Ishikawa (cell line): ENCODE measurements at regions not wholly inside any gene's neighbourhood (a gene's known extent, or its start where the extent isn't known, plus 50 kb on each side); places are given as distances from the start of the nearest gene placed in this dataset.

ENCODE experiments used
- CEBPB ChIP-seq: IDR thresholded peaks from 2 replicates; pipeline ENCODE4 v1.6.1; 2012
- CREB1 ChIP-seq: IDR thresholded peaks from 2 replicates; pipeline ENCODE4 v1.6.1; 2012; ENCODE audit warnings: low read depth
- EGR1 ChIP-seq: IDR thresholded peaks from 2 replicates; pipeline ENCODE4 v1.6.1; 2012
- EP300 ChIP-seq: IDR thresholded peaks from 2 replicates; pipeline ENCODE4 v1.6.1; 2012; ENCODE audit warnings: borderline replicate concordance
- FOXM1 ChIP-seq: IDR thresholded peaks from 2 replicates; pipeline ENCODE4 v1.6.1; 2012; ENCODE audit warnings: low read depth, borderline replicate concordance
- NFIC ChIP-seq: IDR thresholded peaks from 2 replicates; pipeline ENCODE4 v1.6.1; 2012
- RAD21 ChIP-seq: IDR thresholded peaks from 2 replicates; pipeline ENCODE4 v1.6.1; 2012; ENCODE audit warnings: low read depth
- TAF1 ChIP-seq: IDR thresholded peaks from 2 replicates; pipeline ENCODE4 v1.6.1; 2012; ENCODE audit warnings: low read depth, mild to moderate bottlenecking
- TCF12 ChIP-seq: IDR thresholded peaks from 2 replicates; pipeline ENCODE4 v1.6.1; 2012; ENCODE audit warnings: low read depth
- TEAD4 ChIP-seq: IDR thresholded peaks from 2 replicates; pipeline ENCODE4 v1.6.1; 2012
- USF1 ChIP-seq: IDR thresholded peaks from 2 replicates; pipeline ENCODE4 v1.6.1; 2012
- YY1 ChIP-seq: IDR thresholded peaks from 2 replicates; pipeline ENCODE4 v1.6.1; 2012; ENCODE audit warnings: low read depth
- ZBTB7A ChIP-seq: IDR thresholded peaks from 2 replicates; pipeline ENCODE4 v1.6.1; 2012; ENCODE audit warnings: low read depth
- TF ChIP-seq, protein P1 (sequence below): IDR thresholded peaks from 2 replicates; pipeline ENCODE4 v1.6.1; 2012; ENCODE audit warnings: low read depth, mild to moderate bottlenecking
- TF ChIP-seq, protein P2 (sequence below): IDR thresholded peaks from 2 replicates; pipeline ENCODE4 v1.6.1; 2012

DNA sequence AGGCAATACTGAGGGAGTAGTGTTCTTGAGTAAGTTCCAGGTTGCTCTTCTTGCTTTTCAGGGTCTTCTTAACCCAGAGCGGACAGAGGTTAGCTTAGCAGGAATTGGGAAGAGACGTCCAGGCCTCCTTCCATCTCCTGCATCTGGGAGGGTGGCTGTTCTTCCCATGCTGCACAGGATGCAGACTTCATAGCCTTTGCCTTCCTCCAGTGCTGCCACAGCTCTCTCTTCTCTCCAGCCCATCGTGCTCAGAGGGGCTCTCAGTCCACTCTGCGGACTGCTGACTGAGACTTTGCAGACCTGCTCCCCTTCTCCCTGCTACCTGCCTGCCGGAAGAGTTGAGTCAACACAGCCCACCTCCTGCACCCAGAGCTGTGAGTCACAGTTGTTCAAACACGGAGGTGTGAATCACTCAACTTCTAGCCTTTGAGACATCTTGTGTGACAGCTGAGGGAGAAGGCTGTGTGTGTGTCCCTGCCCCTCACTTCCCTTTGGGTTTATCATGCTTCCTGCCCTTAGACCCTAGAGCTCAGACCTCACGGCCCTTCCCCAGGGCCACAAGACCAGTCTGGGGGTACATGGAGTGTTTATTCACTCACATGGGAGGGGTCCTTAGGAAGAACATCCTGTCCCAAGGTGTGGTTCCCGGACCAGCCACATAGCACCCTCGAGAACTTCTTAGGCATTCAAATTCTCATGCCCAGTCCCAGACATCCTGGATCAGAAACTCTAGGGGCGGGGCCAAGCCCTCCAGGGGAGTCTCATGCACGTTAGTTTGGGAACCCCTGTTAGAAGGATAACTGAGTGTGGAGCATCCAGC lies 158.3 kb upstream of the CACNA1E start:
- TF ChIP-seq, protein P1, sequence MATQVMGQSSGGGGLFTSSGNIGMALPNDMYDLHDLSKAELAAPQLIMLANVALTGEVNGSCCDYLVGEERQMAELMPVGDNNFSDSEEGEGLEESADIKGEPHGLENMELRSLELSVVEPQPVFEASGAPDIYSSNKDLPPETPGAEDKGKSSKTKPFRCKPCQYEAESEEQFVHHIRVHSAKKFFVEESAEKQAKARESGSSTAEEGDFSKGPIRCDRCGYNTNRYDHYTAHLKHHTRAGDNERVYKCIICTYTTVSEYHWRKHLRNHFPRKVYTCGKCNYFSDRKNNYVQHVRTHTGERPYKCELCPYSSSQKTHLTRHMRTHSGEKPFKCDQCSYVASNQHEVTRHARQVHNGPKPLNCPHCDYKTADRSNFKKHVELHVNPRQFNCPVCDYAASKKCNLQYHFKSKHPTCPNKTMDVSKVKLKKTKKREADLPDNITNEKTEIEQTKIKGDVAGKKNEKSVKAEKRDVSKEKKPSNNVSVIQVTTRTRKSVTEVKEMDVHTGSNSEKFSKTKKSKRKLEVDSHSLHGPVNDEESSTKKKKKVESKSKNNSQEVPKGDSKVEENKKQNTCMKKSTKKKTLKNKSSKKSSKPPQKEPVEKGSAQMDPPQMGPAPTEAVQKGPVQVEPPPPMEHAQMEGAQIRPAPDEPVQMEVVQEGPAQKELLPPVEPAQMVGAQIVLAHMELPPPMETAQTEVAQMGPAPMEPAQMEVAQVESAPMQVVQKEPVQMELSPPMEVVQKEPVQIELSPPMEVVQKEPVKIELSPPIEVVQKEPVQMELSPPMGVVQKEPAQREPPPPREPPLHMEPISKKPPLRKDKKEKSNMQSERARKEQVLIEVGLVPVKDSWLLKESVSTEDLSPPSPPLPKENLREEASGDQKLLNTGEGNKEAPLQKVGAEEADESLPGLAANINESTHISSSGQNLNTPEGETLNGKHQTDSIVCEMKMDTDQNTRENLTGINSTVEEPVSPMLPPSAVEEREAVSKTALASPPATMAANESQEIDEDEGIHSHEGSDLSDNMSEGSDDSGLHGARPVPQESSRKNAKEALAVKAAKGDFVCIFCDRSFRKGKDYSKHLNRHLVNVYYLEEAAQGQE, result no peak
- TF ChIP-seq CREB1 (no peak), ZBTB7A (no peak)

DNA sequence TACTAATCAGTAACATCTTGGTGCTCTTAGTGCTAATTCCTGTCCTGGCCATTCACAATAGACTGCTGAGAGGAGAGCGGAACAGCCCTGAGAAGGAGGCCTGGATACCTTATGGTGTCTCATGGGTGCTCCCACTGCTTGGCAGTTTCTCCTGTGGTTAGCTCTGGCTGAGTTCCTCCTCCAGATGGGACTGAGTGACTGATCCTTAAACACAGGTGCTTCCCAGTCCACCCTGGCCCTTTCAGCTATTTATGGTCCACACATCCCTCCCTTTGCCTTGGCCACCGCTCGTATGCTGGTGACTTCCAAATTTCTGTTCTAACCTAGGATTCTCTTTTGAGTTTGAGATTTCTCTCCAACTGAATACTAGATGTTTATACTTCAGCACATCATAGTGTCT lies 157.0 kb upstream of the CACNA1E start:
- TF ChIP-seq RAD21 (no peak), TAF1 (no peak), USF1 (no peak), ZBTB7A (no peak), TEAD4 (no peak), CEBPB (no peak), NFIC (no peak), FOXM1 (no peak), EGR1 (no peak), EP300 (no peak), CREB1 (no peak), YY1 (no peak), TCF12 (no peak)
- TF ChIP-seq, protein P2, sequence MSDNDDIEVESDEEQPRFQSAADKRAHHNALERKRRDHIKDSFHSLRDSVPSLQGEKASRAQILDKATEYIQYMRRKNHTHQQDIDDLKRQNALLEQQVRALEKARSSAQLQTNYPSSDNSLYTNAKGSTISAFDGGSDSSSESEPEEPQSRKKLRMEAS, result no peak
- TF ChIP-seq, protein P1, result no peak

GRCh38 chr1:181327796-181328195 lies 155.5 kb upstream of the CACNA1E start:
- TF ChIP-seq EP300 (no peak), FOXM1 (no peak), TEAD4 (no peak), RAD21 (no peak), USF1 (no peak), YY1 (no peak), ZBTB7A (no peak), CEBPB (no peak)
- TF ChIP-seq, protein P1, result no peak
- TF ChIP-seq, protein P2, result no peak

- TF ChIP-seq, protein P1, result no peak
- no peak for TF ChIP-seq CREB1
- TF ChIP-seq, protein P2, result no peak
- TF ChIP-seq EGR1, result no peak
- no peak for TF ChIP-seq ZBTB7A
- no peak for TF ChIP-seq TAF1
- TF ChIP-seq TCF12, result no peak
- TF ChIP-seq USF1, result no peak
- no peak for TF ChIP-seq TEAD4
- TF ChIP-seq YY1, result no peak
- no peak for TF ChIP-seq RAD21
- no peak for TF ChIP-seq CEBPB
- TF ChIP-seq FOXM1, result no peak
Observed at GRCh38 chr1:181334724-181335123, 148.6 kb upstream of the CACNA1E start.
